ENCODE measurements at regions not wholly inside any gene's neighbourhood (a gene's known extent, or its start where the extent isn't known, plus 50 kb on each side); places are given as distances from the start of the nearest gene placed in this dataset.

DNA sequence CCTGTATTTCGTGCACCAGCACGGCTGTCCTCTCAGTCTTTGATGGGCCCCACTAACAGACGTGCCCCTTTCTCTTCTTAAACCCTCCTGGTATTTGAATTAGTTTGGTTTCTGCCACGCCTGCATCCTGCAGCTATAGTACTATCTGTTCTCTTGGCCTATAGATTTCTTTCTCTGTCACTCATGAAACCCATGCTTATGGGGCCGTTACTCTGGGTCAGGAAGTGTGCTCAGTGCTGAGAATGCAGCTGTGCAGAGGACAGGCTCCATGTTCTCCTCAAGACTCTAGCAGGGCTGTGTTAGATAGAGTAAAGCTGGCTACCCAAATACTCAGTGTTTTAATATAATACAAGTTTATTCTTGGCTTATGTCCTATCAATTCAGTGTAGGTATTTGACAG is 180.0 kb downstream of the INSIG2 start:
- Histone ChIP-seq H3K36me3 (no peaks in the 10 kb centered on the region), H3K4me3 (no peak overlapping the region), H3K9me3 (ENCODE audit: low read depth) (no peaks in the 10 kb centered on the region), H3K4me1 (ENCODE audit: low read depth) (no peaks in the 10 kb centered on the region), H3K27me3 (peaks cover 30% of the 10 kb centered on the region), H3K27ac (no peak overlapping the region)
- TF ChIP-seq, protein P1, sequence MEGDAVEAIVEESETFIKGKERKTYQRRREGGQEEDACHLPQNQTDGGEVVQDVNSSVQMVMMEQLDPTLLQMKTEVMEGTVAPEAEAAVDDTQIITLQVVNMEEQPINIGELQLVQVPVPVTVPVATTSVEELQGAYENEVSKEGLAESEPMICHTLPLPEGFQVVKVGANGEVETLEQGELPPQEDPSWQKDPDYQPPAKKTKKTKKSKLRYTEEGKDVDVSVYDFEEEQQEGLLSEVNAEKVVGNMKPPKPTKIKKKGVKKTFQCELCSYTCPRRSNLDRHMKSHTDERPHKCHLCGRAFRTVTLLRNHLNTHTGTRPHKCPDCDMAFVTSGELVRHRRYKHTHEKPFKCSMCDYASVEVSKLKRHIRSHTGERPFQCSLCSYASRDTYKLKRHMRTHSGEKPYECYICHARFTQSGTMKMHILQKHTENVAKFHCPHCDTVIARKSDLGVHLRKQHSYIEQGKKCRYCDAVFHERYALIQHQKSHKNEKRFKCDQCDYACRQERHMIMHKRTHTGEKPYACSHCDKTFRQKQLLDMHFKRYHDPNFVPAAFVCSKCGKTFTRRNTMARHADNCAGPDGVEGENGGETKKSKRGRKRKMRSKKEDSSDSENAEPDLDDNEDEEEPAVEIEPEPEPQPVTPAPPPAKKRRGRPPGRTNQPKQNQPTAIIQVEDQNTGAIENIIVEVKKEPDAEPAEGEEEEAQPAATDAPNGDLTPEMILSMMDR (IDR thresholded peaks at IDR 0.05; ENCODE audit: low read depth, low read length) = no peak
- no peak for DNase-seq (ENCODE audit: low read depth in 1 of 2, low spot score in 1 of 2)

- no peak overlapping the region for H3K27ac ChIP-seq
- no peak for DNase-seq (ENCODE audit: low read depth in 1 of 2, low spot score in 1 of 2)
- H3K4me1 ChIP-seq (ENCODE audit: low read depth) = no peaks in the 10 kb centered on the region
- H3K4me3 ChIP-seq = no peak overlapping the region
- H3K9me3 ChIP-seq (ENCODE audit: low read depth) = no peaks in the 10 kb centered on the region
- H3K36me3 ChIP-seq = no peaks in the 10 kb centered on the region
- peaks cover 17% of the 10 kb centered on the region for H3K27me3 ChIP-seq
- TF ChIP-seq, protein P1 (IDR thresholded peaks at IDR 0.05; ENCODE audit: low read depth, low read length) = no peak
These were observed 177.7 kb downstream of the INSIG2 start for GRCh38 chr2:118265873-118266455.

- H3K4me1 ChIP-seq (ENCODE audit: low read depth) = no peaks in the 10 kb centered on the region
- peaks cover 13% of the 10 kb centered on the region for H3K27me3 ChIP-seq
- H3K27ac ChIP-seq = no peak overlapping the region
- no peaks in the 10 kb centered on the region for H3K36me3 ChIP-seq
- TF ChIP-seq, protein P1 (IDR thresholded peaks at IDR 0.05; ENCODE audit: low read depth, low read length) = no peak
- no peak for DNase-seq (ENCODE audit: low read depth in 1 of 2, low spot score in 1 of 2)
- no peaks in the 10 kb centered on the region for H3K9me3 ChIP-seq (ENCODE audit: low read depth)
- H3K4me3 ChIP-seq = no peak overlapping the region
These were observed 176.1 kb downstream of the INSIG2 start for GRCh38 chr2:118264232-118264990.

GRCh38 chr2:118257696-118258095 is 169.4 kb downstream of the INSIG2 start:
- DNase-seq (ENCODE audit: low read depth in 1 of 2, low spot score in 1 of 2) = no peak
- no peak overlapping the region for H3K27ac ChIP-seq
- no peaks in the 10 kb centered on the region for H3K4me1 ChIP-seq (ENCODE audit: low read depth)
- H3K36me3 ChIP-seq = no peaks in the 10 kb centered on the region
- TF ChIP-seq, protein P1 (IDR thresholded peaks at IDR 0.05; ENCODE audit: low read depth, low read length) = no peak
- no peaks in the 10 kb centered on the region for H3K9me3 ChIP-seq (ENCODE audit: low read depth)
- no peaks in the 10 kb centered on the region for H3K27me3 ChIP-seq
- no peak overlapping the region for H3K4me3 ChIP-seq

DNA sequence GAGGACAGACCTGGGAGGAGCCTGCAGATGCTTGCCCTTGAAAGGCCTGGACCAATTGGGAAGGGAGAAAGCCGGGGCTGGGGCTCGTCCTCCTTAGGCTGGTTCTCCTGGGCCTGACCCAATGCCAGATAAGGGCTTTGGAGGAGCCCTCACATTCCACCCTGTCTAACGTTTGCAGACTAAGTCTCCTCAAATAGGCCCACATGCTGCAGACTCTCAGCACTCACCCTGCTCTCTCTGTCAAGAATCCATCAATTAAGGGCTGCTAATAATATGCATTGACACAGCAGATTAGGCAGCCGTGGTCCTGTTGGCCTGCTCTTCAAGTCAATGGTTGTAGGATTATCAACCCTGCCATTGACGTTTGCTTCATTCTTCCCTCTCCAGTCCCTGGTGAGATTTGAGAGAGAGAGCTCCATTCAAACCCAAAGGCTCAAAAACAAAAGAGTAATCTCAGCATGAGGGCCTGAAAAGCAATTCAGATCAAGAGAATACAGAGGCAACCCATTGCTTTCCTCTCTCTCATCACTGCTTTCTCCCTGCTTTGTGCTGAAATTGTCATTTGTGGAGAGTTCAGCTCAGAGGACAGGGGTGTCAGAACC is 167.6 kb downstream of the INSIG2 start:
- no peaks in the 10 kb centered on the region for H3K9me3 ChIP-seq (ENCODE audit: low read depth)
- TF ChIP-seq, protein P1 (IDR thresholded peaks at IDR 0.05; ENCODE audit: low read depth, low read length) = no peak
- H3K36me3 ChIP-seq = no peaks in the 10 kb centered on the region
- no peak overlapping the region for H3K27ac ChIP-seq
- no peaks in the 10 kb centered on the region for H3K4me1 ChIP-seq (ENCODE audit: low read depth)
- no peak overlapping the region for H3K4me3 ChIP-seq
- no peaks in the 10 kb centered on the region for H3K27me3 ChIP-seq
- peak in 1 of 2 donors; percentile 22 for DNase-seq (ENCODE audit: low read depth in 1 of 2, low spot score in 1 of 2)
